ENCODE measurements at regions not wholly inside any gene's neighbourhood (a gene's known extent, or its start where the extent isn't known, plus 50 kb on each side); places are given as distances from the start of the nearest gene placed in this dataset.

DNA sequence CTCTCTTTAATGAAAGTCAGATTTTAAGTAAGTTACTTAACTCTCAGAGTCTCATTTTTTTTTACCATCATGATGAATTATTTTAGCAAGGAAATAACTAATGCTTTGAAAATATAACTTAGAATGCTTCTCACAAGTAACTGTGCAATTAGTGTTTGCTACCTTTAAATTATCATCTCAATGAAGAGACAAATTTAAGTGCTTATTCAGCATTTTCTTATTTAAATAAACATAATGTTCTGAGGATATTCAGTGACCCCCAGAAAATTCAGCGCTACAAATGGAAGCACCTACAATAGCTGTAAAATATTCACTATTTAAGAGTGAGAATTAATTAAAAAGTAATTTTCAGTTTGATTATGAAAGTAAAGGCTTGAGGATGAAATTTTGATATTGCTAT is 527.2 kb downstream of the SLITRK1 start:
- H3K27ac ChIP-seq (ENCODE audit: low read depth) = no peak overlapping the region
- H3K27me3 ChIP-seq (ENCODE audit: insufficient read depth) = no peaks in the 10 kb centered on the region
- no peaks in the 10 kb centered on the region for H4K20me1 ChIP-seq (replicated peaks; ENCODE audit: insufficient read depth)
- Mint-ChIP-seq H3K27me3 (ENCODE audit: insufficient read depth, low read depth, poor library complexity) (no peaks in the 10 kb centered on the region), H3K27ac (no peak overlapping the region), H3K4me1 (no peaks in the 10 kb centered on the region), H3K4me3 (no peak overlapping the region), H3K36me3 (ENCODE audit: low read depth) (no peaks in the 10 kb centered on the region), H3K9me3 (no peaks in the 10 kb centered on the region)
- H3K4me3 ChIP-seq = no peak overlapping the region
- no peak for TF ChIP-seq NANOG (IDR thresholded peaks at IDR 0.05; ENCODE audit: borderline replicate concordance)
- no peak for TF ChIP-seq EZH2 (IDR thresholded peaks at IDR 0.05; ENCODE audit: low read depth, unreplicated experiment)
- no peak for TF ChIP-seq JUNB (IDR thresholded peaks at IDR 0.05; ENCODE audit: unreplicated experiment)
- TF ChIP-seq EZH2phosphoT487 (IDR thresholded peaks at IDR 0.05; ENCODE audit: unreplicated experiment) = no peak
- no peak for TF ChIP-seq REST (IDR thresholded peaks at IDR 0.05; ENCODE audit: unreplicated experiment)
- TF ChIP-seq, protein P1, sequence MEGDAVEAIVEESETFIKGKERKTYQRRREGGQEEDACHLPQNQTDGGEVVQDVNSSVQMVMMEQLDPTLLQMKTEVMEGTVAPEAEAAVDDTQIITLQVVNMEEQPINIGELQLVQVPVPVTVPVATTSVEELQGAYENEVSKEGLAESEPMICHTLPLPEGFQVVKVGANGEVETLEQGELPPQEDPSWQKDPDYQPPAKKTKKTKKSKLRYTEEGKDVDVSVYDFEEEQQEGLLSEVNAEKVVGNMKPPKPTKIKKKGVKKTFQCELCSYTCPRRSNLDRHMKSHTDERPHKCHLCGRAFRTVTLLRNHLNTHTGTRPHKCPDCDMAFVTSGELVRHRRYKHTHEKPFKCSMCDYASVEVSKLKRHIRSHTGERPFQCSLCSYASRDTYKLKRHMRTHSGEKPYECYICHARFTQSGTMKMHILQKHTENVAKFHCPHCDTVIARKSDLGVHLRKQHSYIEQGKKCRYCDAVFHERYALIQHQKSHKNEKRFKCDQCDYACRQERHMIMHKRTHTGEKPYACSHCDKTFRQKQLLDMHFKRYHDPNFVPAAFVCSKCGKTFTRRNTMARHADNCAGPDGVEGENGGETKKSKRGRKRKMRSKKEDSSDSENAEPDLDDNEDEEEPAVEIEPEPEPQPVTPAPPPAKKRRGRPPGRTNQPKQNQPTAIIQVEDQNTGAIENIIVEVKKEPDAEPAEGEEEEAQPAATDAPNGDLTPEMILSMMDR (conservative IDR thresholded peaks at IDR 0.05; ENCODE audit: low read depth in 2 of 2) = no peak
- TF ChIP-seq POLR2AphosphoS5 (IDR thresholded peaks at IDR 0.05; ENCODE audit: low read depth) = no peak
- no peak for TF ChIP-seq CREB1 (CRISPR knock-in tag; IDR thresholded peaks at IDR 0.05; ENCODE audit: low read depth)
- no peak for TF ChIP-seq ZNF114 (CRISPR knock-in tag; IDR thresholded peaks at IDR 0.05)
- TF ChIP-seq ZNF331 (CRISPR knock-in tag; IDR thresholded peaks at IDR 0.05; ENCODE audit: low read depth) = no peak
- TF ChIP-seq, protein P2, sequence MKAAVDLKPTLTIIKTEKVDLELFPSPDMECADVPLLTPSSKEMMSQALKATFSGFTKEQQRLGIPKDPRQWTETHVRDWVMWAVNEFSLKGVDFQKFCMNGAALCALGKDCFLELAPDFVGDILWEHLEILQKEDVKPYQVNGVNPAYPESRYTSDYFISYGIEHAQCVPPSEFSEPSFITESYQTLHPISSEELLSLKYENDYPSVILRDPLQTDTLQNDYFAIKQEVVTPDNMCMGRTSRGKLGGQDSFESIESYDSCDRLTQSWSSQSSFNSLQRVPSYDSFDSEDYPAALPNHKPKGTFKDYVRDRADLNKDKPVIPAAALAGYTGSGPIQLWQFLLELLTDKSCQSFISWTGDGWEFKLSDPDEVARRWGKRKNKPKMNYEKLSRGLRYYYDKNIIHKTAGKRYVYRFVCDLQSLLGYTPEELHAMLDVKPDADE (IDR thresholded peaks at IDR 0.05) = no peak
- TF ChIP-seq, protein P3, sequence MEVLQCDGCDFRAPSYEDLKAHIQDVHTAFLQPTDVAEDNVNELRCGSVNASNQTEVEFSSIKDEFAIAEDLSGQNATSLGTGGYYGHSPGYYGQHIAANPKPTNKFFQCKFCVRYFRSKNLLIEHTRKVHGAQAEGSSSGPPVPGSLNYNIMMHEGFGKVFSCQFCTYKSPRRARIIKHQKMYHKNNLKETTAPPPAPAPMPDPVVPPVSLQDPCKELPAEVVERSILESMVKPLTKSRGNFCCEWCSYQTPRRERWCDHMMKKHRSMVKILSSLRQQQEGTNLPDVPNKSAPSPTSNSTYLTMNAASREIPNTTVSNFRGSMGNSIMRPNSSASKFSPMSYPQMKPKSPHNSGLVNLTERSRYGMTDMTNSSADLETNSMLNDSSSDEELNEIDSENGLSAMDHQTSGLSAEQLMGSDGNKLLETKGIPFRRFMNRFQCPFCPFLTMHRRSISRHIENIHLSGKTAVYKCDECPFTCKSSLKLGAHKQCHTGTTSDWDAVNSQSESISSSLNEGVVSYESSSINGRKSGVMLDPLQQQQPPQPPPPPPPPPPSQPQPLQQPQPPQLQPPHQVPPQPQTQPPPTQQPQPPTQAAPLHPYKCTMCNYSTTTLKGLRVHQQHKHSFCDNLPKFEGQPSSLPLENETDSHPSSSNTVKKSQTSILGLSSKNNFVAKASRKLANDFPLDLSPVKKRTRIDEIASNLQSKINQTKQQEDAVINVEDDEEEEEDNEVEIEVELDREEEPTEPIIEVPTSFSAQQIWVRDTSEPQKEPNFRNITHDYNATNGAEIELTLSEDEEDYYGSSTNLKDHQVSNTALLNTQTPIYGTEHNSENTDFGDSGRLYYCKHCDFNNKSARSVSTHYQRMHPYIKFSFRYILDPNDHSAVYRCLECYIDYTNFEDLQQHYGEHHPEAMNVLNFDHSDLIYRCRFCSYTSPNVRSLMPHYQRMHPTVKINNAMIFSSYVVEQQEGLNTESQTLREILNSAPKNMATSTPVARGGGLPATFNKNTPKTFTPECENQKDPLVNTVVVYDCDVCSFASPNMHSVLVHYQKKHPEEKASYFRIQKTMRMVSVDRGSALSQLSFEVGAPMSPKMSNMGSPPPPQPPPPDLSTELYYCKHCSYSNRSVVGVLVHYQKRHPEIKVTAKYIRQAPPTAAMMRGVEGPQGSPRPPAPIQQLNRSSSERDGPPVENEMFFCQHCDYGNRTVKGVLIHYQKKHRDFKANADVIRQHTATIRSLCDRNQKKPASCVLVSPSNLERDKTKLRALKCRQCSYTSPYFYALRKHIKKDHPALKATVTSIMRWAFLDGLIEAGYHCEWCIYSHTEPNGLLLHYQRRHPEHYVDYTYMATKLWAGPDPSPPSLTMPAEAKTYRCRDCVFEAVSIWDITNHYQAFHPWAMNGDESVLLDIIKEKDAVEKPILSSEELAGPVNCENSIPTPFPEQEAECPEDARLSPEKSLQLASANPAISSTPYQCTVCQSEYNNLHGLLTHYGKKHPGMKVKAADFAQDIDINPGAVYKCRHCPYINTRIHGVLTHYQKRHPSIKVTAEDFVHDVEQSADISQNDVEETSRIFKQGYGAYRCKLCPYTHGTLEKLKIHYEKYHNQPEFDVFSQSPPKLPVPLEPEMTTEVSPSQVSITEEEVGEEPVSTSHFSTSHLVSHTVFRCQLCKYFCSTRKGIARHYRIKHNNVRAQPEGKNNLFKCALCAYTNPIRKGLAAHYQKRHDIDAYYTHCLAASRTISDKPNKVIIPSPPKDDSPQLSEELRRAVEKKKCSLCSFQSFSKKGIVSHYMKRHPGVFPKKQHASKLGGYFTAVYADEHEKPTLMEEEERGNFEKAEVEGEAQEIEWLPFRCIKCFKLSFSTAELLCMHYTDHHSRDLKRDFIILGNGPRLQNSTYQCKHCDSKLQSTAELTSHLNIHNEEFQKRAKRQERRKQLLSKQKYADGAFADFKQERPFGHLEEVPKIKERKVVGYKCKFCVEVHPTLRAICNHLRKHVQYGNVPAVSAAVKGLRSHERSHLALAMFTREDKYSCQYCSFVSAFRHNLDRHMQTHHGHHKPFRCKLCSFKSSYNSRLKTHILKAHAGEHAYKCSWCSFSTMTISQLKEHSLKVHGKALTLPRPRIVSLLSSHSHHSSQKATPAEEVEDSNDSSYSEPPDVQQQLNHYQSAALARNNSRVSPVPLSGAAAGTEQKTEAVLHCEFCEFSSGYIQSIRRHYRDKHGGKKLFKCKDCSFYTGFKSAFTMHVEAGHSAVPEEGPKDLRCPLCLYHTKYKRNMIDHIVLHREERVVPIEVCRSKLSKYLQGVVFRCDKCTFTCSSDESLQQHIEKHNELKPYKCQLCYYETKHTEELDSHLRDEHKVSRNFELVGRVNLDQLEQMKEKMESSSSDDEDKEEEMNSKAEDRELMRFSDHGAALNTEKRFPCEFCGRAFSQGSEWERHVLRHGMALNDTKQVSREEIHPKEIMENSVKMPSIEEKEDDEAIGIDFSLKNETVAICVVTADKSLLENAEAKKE (CRISPR knock-in tag; IDR thresholded peaks at IDR 0.05) = no peak
- TF ChIP-seq STAT1 (IDR thresholded peaks at IDR 0.05; ENCODE audit: unreplicated experiment) = no peak
- no peak for DNase-seq (ENCODE audit: low spot score)
- H3K9me2 ChIP-seq (ENCODE audit: insufficient read depth) = peaks cover 4% of the 10 kb centered on the region; the same call in 1 of the 2 replicates
- no peaks in the 10 kb centered on the region for H3K4me1 ChIP-seq (ENCODE audit: insufficient read depth)
- no peak overlapping the region for H3K4me2 ChIP-seq
- no peaks in the 10 kb centered on the region for H3K79me2 ChIP-seq (replicated peaks; ENCODE audit: insufficient read depth)
- no peaks in the 10 kb centered on the region for H3F3A ChIP-seq (replicated peaks; ENCODE audit: low read depth)
- ATAC-seq = no peak
- H2AFZ ChIP-seq = no peak overlapping the region
- H3K36me3 ChIP-seq (ENCODE audit: insufficient read depth) = no peaks in the 10 kb centered on the region
